KOPT-K1 (cell line): ENCODE measurements at regions not wholly inside any gene's neighbourhood (a gene's known extent, or its start where the extent isn't known, plus 50 kb on each side); places are given as distances from the start of the nearest gene placed in this dataset.

ENCODE experiments used
- H3K27ac ChIP-seq: fragments of 200-600 bp; sonication (generic); 2 replicates; pipeline ENCODE4 v1.5.1; 2016; ENCODE audit warnings: antibody characterized with exemption, mild to moderate bottlenecking, low read depth, low read length; ENCODE audit not compliant: poor library complexity, severe bottlenecking
- H3K36me3 ChIP-seq: fragments of 200-600 bp; sonication (generic); 2 replicates; pipeline ENCODE4 v1.5.1; 2017; ENCODE audit warnings: antibody characterized with exemption, mild to moderate bottlenecking, low read length, moderate library complexity; ENCODE audit not compliant: insufficient read depth
- H3K9me3 ChIP-seq: fragments of 200-600 bp; sonication (generic); 2 replicates; pipeline ENCODE4 v1.5.1; 2017; ENCODE audit warnings: antibody characterized with exemption, low read length, mild to moderate bottlenecking; ENCODE audit not compliant: insufficient read depth, poor library complexity, severe bottlenecking

DNA sequence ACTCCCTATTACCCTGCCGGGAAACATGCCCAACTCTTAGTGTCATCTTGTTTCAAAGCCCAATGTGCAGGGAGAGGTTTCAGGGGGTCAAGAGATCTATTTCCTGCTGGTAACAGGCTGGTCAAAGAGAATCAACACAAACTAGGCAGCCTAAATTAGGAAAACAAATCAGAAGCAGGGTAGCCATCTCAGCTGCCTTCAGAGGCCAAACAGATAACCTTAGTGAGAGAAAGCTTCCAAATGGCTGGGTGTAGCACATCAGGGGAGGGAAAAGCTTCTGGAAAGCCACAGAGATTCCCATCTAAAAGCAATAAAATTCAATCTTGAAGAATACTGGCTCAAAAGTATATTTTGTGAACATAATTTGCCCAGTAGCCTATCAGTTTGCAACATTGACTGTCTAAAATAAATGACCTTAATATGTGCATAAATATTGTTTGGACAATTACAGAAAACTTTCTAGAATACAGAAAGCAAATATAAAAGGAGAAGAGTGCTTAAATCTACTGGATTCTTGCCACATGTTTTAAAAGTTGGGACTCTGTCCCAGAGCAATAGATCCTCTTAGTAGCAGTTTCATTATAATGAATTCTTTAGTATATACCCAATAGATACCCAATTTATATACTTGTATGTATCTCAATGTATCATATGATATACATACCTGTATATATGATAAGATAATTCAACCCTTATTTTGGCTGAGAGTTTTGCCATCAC is 371.9 kb upstream of the RARB start:
- Histone ChIP-seq H3K27ac (no peak overlapping the region), H3K9me3 (no peaks in the 10 kb centered on the region), H3K36me3 (no peaks in the 10 kb centered on the region)

DNA sequence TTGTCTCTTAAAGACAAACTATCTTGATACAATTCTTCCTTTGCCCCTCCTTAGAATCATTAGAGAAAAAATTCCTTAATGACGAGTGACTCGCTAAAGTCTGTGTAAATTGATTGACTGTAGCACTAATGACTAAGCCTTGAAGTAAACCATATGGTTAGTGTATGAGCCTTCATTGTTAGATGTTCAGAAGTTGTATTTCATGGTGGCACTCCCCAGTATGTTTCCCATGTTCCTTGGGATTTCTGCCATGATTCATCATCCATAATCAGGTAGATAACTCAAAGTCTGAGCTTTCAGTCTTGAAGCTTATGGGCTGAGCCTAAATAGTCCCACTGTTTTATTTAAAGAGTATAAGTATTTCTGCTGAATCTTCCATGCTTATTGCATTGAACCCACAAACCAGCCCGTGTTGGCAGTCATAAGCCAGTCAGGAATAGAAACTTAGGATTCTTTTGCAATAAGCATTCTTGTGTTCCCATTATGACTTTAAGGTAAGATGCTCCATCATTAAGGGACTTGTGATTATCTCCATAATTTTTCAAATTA is 371.2 kb upstream of the RARB start:
- no peaks in the 10 kb centered on the region for H3K9me3 ChIP-seq
- H3K27ac ChIP-seq: no peak overlapping the region
- H3K36me3 ChIP-seq: no peaks in the 10 kb centered on the region

DNA sequence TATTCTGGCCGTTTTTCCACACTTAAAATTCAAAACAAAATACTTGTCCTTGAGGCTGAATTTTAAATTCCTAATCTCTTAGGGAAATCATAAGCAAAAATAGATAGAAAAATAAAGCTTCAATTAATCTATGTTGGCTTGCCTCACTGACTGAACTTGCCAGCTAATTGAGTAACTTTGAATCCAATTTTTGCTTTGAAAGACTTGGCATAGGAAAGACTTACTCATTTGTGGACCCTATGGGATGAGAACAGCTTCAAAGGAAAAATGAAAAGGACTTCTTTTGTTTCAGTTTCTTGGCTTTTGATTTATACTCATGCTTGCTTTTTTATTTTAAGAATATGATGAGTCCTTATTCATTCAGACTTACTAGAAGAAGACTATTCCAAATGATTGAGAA is 370.7 kb upstream of the RARB start:
- H3K36me3 ChIP-seq: no peaks in the 10 kb centered on the region
- no peak overlapping the region for H3K27ac ChIP-seq
- no peaks in the 10 kb centered on the region for H3K9me3 ChIP-seq

DNA sequence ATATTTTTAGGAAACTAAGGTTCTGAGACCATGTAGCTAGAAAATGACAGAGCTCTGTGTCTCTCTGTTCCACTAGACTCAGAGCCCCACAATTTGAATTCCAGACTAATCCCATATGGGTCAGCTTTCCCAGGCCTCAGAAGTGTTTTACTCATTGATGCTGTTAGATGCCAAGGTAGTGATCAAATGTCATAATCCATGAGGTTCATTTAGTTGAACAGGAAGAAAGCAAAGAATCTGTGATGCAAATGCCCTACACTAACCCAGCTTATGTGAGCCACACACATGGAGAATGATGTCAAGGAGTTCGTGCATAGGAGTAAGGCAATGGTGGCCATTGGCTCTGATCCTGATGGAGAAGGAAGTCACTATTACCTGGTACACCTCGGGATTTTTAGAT is 363.4 kb upstream of the RARB start:
- Histone ChIP-seq H3K36me3 (no peaks in the 10 kb centered on the region), H3K9me3 (no peaks in the 10 kb centered on the region), H3K27ac (no peak overlapping the region)

DNA sequence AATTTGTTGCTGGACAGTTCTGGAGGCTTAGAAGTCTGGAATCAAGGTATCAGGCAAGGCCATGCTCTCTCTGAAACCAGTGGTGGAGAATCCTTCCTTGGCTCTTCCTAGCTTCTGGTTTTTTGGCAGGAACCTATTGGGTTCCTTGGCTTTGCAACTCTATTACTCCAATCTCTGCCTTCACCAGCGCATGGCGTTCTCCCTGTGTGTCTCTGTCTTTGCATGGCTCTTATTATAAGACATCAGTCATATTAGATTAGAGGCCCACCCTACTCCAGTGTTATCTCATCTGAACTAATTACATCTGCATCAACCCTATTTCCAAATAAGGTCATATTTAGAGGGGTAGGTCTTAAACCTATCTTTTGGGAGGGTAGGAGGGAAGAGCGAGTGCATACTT is 358.1 kb upstream of the RARB start:
- Histone ChIP-seq H3K9me3 (no peaks in the 10 kb centered on the region), H3K27ac (no peak overlapping the region), H3K36me3 (no peaks in the 10 kb centered on the region)

DNA sequence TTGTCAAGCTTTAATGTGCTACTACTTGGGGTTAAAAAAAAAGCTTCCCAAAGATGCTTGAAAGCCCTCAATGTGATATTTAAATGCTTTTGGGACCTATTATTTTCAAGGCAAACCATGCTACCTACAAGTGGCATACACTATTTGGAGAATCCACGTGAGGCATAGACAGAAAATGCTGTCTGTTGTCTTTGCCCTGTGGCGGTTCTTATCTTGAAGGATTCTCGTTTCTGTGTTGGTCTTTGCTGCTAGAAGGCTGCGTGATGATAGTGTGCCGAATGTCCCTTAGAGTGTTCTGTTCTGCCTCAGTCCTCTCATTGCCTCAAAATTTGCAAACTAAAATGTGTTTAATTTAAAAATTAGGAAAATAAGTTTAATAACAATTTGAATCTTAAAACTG is 356.2 kb upstream of the RARB start:
- Histone ChIP-seq H3K27ac (no peak overlapping the region), H3K36me3 (no peaks in the 10 kb centered on the region)

DNA sequence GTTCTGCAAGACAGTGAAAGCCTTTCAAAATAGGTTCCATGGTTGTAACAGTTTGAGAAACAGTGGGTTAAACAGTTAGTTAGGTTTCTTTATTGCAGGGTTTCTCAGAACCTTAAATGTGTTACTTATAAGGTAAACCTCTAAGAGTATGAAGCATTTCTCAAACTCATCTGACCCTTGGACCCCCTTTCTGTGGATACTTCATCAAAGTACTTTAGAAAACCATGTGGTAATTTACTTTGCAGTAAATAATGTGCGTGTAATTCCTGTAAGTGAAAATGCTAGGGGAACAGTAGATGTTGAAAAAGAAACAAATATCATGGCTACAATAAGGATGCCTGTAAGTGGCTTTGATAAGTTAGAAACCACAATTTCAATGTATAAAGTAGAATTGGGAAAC is 354.6 kb upstream of the RARB start:
- H3K36me3 ChIP-seq: no peaks in the 10 kb centered on the region

More for the DNA sequence above, 356.2 kb upstream of the RARB start:
- no peaks in the 10 kb centered on the region for H3K9me3 ChIP-seq

DNA sequence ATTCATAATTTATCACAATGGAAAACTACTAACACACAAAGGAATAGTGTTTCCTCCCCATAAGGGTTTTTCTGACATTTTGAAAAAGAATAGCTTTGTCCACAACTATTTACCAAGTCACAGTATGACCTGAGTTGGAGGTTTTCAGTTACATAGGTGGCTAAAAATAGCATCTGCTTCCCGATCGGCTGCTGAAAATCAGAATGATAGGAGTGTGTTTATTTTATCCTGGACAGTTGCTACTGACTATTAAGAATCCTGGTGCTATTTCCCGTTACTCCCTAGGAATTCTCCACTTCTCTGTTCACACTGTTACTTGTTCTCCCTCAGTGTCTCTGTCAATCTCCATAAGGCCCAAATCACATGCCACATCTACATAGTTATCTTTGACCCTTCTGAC is 353.9 kb upstream of the RARB start:
- Histone ChIP-seq H3K36me3 (no peaks in the 10 kb centered on the region), H3K27ac (no peak overlapping the region)

More for the DNA sequence above, 354.6 kb upstream of the RARB start:
- H3K27ac ChIP-seq: no peak overlapping the region
- no peaks in the 10 kb centered on the region for H3K9me3 ChIP-seq

DNA sequence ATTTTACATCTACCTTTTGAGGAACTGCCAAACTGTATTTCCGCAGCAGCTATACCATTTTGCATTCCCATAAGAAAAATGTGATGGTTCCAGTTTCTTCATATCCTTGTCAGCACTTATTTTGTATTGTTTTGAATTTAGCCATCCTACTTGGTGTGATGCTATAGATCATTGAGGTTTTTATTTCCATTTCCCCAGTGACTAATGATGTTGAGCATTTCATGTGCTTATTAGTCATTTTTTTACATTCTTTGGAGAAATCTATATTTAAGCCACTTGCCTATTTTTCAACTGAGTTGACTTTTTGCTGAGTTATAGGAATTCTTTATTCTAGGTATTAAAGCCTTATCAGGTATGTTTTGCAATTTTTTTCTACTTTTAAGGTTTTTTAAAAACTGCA is 347.6 kb upstream of the RARB start:
- no peaks in the 10 kb centered on the region for H3K36me3 ChIP-seq
- H3K9me3 ChIP-seq: no peaks in the 10 kb centered on the region
- H3K27ac ChIP-seq: no peak overlapping the region

More for the DNA sequence above, 353.9 kb upstream of the RARB start:
- H3K9me3 ChIP-seq: no peaks in the 10 kb centered on the region

DNA sequence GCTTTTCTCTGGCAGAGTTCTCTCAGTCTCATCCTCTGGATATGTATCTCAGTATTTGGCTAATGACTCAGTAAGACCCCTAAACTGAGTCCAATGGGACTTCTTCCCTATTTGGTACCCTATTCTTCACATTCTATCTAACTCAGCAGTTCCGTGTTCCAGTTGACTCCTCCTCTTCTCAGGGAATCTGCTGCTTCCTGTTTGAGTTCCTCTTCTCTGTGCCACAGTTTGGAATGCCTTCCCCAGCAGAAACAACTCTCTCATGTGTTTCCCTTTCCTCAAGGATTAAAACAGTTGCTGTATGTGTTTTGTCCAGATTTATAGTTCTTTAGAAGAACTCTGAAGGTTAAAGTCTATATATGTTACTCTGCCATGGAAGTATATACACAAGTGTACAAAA is 344.0 kb upstream of the RARB start:
- no peaks in the 10 kb centered on the region for H3K9me3 ChIP-seq
- H3K36me3 ChIP-seq: no peaks in the 10 kb centered on the region
- H3K27ac ChIP-seq: no peak overlapping the region

DNA sequence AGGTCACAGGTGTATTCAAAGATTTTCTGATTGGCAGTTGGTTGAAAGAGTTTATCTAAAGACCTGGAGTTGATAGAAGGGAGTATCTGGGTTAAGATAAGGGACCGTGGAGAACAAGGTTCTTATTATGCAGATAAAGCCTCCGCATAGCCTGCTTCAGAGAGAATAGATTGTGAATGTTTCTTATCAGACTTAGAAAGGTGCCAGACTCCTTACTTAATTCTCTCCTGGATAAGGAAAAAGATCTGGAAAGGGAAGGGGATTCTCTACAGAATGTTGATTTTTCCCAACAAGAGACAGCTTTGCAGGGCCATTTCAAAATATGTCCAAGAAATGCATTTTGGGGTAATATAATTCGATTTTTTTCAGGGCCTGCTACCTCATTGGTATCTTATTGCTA is 341.3 kb upstream of the RARB start:
- H3K27ac ChIP-seq: no peak overlapping the region
- H3K36me3 ChIP-seq: no peaks in the 10 kb centered on the region
- no peaks in the 10 kb centered on the region for H3K9me3 ChIP-seq

DNA sequence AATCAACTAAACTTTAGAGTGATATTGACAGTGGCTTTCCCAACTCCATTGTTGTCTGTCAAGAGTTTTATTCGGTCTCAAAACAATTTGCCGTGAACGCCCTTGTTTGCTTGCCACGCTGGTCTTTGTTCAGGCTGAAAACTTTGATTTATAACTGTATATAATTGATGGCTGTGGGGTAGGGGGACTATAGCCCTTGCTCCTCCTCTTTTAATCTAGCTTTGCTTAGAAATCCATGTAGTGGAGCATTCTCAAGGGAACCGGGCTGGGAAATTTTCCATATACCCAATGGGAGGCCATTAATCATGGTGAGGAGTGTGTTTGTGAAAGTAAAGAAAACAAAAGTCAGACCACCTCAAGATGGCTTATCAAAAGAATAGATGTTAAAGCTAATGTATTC is 339.8 kb upstream of the RARB start:
- H3K36me3 ChIP-seq: no peaks in the 10 kb centered on the region

DNA sequence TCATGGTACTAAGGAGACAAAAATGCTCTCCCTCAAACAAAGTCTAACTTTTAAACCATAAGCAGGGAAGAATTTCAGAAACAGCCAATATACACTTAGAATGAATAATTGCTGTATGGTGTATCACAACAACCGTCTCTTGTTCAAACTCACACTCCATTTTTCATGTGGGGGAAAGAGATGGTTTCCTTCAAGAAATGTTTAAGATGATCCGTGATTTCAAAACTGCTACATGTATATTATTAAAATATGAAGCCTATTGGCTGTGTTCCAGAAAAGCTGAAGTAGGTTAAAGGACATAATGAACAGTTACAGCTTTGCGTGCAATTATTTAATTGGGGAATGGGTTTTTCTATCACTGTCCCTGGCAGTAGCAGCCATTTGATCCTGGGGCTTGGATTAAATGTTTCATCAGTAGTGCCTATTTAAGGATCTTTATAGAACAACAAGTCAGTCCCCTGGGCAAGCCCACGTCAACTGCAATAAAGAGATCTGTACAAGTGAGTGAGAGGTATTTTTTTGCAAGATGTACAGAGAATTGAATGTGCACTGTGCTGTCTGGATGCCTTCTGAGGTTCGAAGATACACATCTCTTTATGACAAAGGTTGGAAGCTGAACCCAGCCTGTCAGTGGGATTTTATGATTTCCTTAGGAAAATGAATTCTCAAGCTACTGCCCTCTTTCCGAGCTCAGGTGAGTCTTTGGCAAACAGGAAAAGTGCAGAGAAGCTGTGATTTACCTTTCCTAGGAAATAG is 337.2 kb upstream of the RARB start:
- no peaks in the 10 kb centered on the region for H3K9me3 ChIP-seq
- no peak overlapping the region for H3K27ac ChIP-seq
- H3K36me3 ChIP-seq: no peaks in the 10 kb centered on the region

More for the DNA sequence above, 339.8 kb upstream of the RARB start:
- Histone ChIP-seq H3K9me3 (no peaks in the 10 kb centered on the region), H3K27ac (no peak overlapping the region)

DNA sequence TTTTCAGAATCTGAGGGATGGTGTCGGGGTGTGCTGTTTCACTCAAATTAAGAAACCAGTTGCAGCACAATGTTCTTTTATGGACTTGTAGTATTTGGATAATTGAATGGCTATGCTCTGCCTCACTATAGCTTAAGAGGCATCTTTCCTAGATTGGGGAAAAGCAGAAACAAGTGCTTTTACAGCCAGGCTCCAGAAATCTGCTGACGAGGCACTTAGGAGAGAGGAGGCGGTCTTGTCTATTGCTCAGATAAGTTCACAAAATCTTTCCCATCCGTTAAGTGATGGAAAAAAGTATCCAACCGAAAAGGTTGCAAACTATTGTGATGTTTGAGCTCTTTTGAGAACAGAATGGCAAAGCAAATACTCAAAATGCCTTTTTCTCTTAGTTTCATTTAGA is 336.1 kb upstream of the RARB start:
- no peak overlapping the region for H3K27ac ChIP-seq
- no peaks in the 10 kb centered on the region for H3K36me3 ChIP-seq
- H3K9me3 ChIP-seq: no peaks in the 10 kb centered on the region

DNA sequence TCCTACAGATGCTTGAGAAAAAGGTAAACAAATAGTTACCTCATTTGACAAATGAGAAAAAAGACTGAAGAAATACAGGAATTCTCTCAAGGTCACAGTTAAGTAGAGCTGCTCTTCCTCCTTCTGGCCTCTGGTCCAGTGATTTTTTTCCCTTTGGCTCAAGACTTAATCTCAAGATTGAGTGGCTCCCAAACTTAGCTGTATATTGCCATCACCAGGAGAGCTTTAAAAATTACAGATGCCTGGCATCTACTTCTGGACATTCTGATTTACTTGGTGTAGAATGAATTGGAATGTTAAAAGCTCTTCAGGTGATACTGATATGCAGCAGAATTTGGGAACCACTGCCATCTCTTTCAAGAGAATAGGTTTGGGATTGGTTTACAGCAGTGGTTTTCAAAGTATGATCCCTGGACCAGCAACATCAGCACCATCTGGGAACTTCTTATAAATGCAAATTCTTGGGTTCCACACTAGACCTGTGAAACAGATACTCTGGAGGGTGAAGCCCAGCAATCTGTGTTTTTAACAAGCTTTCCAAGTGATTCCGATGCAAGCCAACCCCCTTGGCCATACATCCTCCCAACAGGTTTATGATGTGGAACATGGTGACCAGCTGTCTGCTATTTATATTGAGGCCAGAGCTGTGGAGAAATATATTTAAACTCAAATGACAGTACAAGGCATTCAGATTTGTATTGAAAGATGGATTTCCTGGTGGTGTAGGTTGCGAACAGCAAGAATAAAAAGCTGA is 333.0 kb upstream of the RARB start:
- Histone ChIP-seq H3K9me3 (no peaks in the 10 kb centered on the region), H3K27ac (no peak overlapping the region), H3K36me3 (no peaks in the 10 kb centered on the region)
